Body of pancreas (tissue), 4 donors: ENCODE measurements at regions not wholly inside any gene's neighbourhood (a gene's known extent, or its start where the extent isn't known, plus 50 kb on each side); places are given as distances from the start of the nearest gene placed in this dataset.

ENCODE experiments used
- POLR2A ChIP-seq, 3 donors: fragments of 450-650 bp; IDR thresholded peaks; one replicate each; pipeline ENCODE4 v1.6.1; 2016; ENCODE audit warnings: antibody characterized with exemption in 3 of 3, mild to moderate bottlenecking in 2 of 3
- TF ChIP-seq, protein P1 (sequence below), 7 experiments: fragments of 450-650 bp in 4 of 7; fragments of 200-600 bp in 3 of 7; sonication (generic) in 3 of 7; IDR thresholded peaks; one replicate each; pipeline ENCODE4 v1.5.1; 2016 to 2019; ENCODE audit warnings: antibody characterized with exemption in 7 of 7

DNA sequence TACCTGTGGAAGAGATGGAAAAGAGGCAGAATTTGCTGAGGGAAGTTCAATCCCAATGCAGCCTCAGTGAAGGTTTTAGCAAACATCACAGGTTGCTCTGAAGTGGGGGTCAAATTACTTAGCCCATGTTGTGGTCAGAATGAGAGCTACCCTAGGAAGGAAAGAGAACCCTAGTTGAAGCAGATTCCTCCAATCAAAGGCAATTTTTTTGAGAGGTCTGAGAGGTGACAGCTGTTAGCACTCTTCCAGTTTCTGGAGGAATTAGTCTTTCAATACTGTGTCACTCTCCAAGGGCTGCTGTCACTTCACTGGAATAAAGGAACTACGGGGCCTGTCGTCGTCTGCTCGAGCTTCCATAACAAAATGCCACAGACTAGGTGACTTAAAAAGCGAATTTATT, 584.2 kb upstream of the DPPA4 start:
- TF ChIP-seq, protein P1, sequence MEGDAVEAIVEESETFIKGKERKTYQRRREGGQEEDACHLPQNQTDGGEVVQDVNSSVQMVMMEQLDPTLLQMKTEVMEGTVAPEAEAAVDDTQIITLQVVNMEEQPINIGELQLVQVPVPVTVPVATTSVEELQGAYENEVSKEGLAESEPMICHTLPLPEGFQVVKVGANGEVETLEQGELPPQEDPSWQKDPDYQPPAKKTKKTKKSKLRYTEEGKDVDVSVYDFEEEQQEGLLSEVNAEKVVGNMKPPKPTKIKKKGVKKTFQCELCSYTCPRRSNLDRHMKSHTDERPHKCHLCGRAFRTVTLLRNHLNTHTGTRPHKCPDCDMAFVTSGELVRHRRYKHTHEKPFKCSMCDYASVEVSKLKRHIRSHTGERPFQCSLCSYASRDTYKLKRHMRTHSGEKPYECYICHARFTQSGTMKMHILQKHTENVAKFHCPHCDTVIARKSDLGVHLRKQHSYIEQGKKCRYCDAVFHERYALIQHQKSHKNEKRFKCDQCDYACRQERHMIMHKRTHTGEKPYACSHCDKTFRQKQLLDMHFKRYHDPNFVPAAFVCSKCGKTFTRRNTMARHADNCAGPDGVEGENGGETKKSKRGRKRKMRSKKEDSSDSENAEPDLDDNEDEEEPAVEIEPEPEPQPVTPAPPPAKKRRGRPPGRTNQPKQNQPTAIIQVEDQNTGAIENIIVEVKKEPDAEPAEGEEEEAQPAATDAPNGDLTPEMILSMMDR (IDR thresholded peaks at IDR 0.05): no peak
- no peak for TF ChIP-seq POLR2A (IDR thresholded peaks at IDR 0.05)
